A549 (cell line): ENCODE measurements at regions not wholly inside any gene's neighbourhood (a gene's known extent, or its start where the extent isn't known, plus 50 kb on each side); places are given as distances from the start of the nearest gene placed in this dataset.

Experiments
- ATAC-seq, 2 experiments: fragments of 200-7000 bp in 1 of 2; fragments of >200 bp in 1 of 2; cut with Nextera tagmentation in 1 of 2; cut with Tn5 transposase in 1 of 2; 3 replicates each; pipeline versions ENCODE4 v1.8.0 to v1.9.1; 2018 to 2020; ENCODE audit warnings: mild to moderate bottlenecking in 1 of 2, moderate library complexity in 1 of 2
- CTCF ChIA-PET: fragments of 300-600 bp; sonication (Branson Sonifier 250); formaldehyde crosslinking; extraction: SDS; loops from one replicate; lab custom pipeline; 2021; ENCODE audit warnings: antibody characterized with exemption, inconsistent platforms; lab: Yijun Ruan, JAX
- POLR2A ChIA-PET: fragments of 350-600 bp; formaldehyde crosslinking; extraction: SDS; loops from one replicate; lab custom pipeline; 2021; ENCODE audit warnings: antibody characterized with exemption, inconsistent platforms; lab: Yijun Ruan, JAX
- DNase-seq, 2 experiments: peaks; one replicate each; pipeline versions ENCODE4 v3.0.0 to v3.0.0-alpha.2; 2011 to 2016; ENCODE audit warnings: low read depth in 1 of 2, low spot score in 1 of 2
- FAIRE-seq: peaks from 2 replicates; lab custom pipeline; 2011; peaks lifted over from hg19 to GRCh38; lab: Jason Lieb, UNC
- H3K27ac ChIP-seq, 2 experiments: fragments of >200 bp; sonication (Bioruptor Twin); formaldehyde crosslinking; 3 replicates each; pipeline ENCODE4 v1.5.1; 2016 to 2017
- H3K4me1 ChIP-seq: fragments of >200 bp; sonication (Bioruptor Twin); formaldehyde crosslinking; 3 replicates; pipeline ENCODE4 v1.6.1; 2016
- H3K4me2 ChIP-seq: fragments of >200 bp; sonication (Bioruptor Twin); formaldehyde crosslinking; 3 replicates; pipeline ENCODE4 v1.6.1; 2016
- H3K4me3 ChIP-seq: fragments of >200 bp; sonication (Bioruptor Twin); formaldehyde crosslinking; 3 replicates; pipeline ENCODE4 v1.5.1; 2016
- H3K9me3 ChIP-seq: fragments of >200 bp; sonication (Bioruptor Twin); formaldehyde crosslinking; 3 replicates; pipeline ENCODE4 v1.6.1; 2016
- CHD2 ChIP-seq: fragments of 150-350 bp; IDR thresholded peaks from 2 replicates; pipeline ENCODE4 v1.6.1; 2014; ENCODE audit warnings: low read length; ENCODE audit not compliant: partially characterized antibody
- CHD4 ChIP-seq: fragments of 200-600 bp; sonication (generic); IDR thresholded peaks from 2 replicates; pipeline ENCODE4 v1.6.1; 2016; ENCODE audit warnings: antibody characterized with exemption, mild to moderate bottlenecking, borderline replicate concordance
- EHF ChIP-seq: fragments of 250-450 bp; sonication (Bioruptor Pico); IDR thresholded peaks from 2 replicates; pipeline ENCODE4 v1.5.0; 2020; ENCODE audit warnings: mild to moderate bottlenecking
- EHMT2 ChIP-seq: fragments of 200-600 bp; sonication (generic); IDR thresholded peaks from 2 replicates; pipeline ENCODE4 v1.6.1; 2016; ENCODE audit warnings: antibody characterized with exemption, low read depth, mild to moderate bottlenecking, moderate library complexity
- EP300 ChIP-seq, 2 experiments: fragments of >200 bp; sonication (Bioruptor Twin); formaldehyde crosslinking; IDR thresholded peaks; 2 replicates in 1 of 2; 3 replicates in 1 of 2; pipeline ENCODE4 v1.6.1; 2016 to 2017
- ESRRA ChIP-seq: fragments of 150-350 bp; IDR thresholded peaks from 2 replicates; pipeline ENCODE4 v1.6.1; 2014; ENCODE audit warnings: mild to moderate bottlenecking, low read length, borderline replicate concordance
- FOSB ChIP-seq: fragments of 250-450 bp; sonication (Bioruptor Pico); IDR thresholded peaks from 2 replicates; pipeline ENCODE4 v1.5.0; 2020; ENCODE audit warnings: mild to moderate bottlenecking, moderate library complexity
- FOSL2 ChIP-seq, 2 experiments: fragments of 450-650 bp in 1 of 2; fragments of >200 bp in 1 of 2; sonication (Bioruptor Twin) in 1 of 2; formaldehyde crosslinking; IDR thresholded peaks; 2 replicates each; pipeline versions ENCODE4 v1.5.0 to v1.6.1; 2016 to 2020; ENCODE audit warnings: mild to moderate bottlenecking in 1 of 2, moderate library complexity in 1 of 2
- GATA3 ChIP-seq: IDR thresholded peaks from 2 replicates; pipeline ENCODE4 v1.6.1; 2012; ENCODE audit warnings: borderline replicate concordance
- HDAC2 ChIP-seq: fragments of 200-600 bp; sonication (generic); IDR thresholded peaks from 2 replicates; pipeline ENCODE4 v1.6.1; 2016
- HEYL ChIP-seq: fragments of 250-450 bp; sonication (Bioruptor Pico); IDR thresholded peaks from 2 replicates; pipeline ENCODE4 v1.8.0; 2021; ENCODE audit warnings: mild to moderate bottlenecking, moderate library complexity
- HOXA7 ChIP-seq: fragments of 250-450 bp; sonication (Bioruptor Pico); IDR thresholded peaks from 2 replicates; pipeline ENCODE4 v1.5.0; 2020; ENCODE audit warnings: mild to moderate bottlenecking, moderate library complexity
- HOXB5 ChIP-seq: fragments of 250-450 bp; sonication (Bioruptor Pico); IDR thresholded peaks from 2 replicates; pipeline ENCODE4 v1.5.0; 2020; ENCODE audit warnings: mild to moderate bottlenecking, moderate library complexity
- JUN ChIP-seq, 2 experiments: fragments of >200 bp; sonication (Bioruptor Twin); formaldehyde crosslinking; IDR thresholded peaks; 2 replicates in 1 of 2; 3 replicates in 1 of 2; pipeline ENCODE4 v1.6.1; 2016 to 2017
- KDM1A ChIP-seq: fragments of 200-600 bp; sonication (generic); IDR thresholded peaks from 2 replicates; pipeline ENCODE4 v1.6.1; 2016; ENCODE audit warnings: low read depth, mild to moderate bottlenecking
- KDM5A ChIP-seq: fragments of 200-600 bp; sonication (generic); IDR thresholded peaks from 2 replicates; pipeline ENCODE4 v1.6.1; 2016; ENCODE audit warnings: antibody characterized with exemption, mild to moderate bottlenecking
- MAZ ChIP-seq: fragments of 150-350 bp; IDR thresholded peaks from 2 replicates; pipeline ENCODE4 v1.6.1; 2014; ENCODE audit warnings: antibody characterized with exemption, low read depth, low read length, borderline replicate concordance
- MYC ChIP-seq: IDR thresholded peaks from 2 replicates; pipeline ENCODE4 v1.6.1; 2012; ENCODE audit warnings: mild to moderate bottlenecking, inconsistent platforms, low read length, improper control_type of control experiment, borderline replicate concordance
- NPAS2 ChIP-seq: fragments of 250-450 bp; sonication (Bioruptor Pico); IDR thresholded peaks from 2 replicates; pipeline ENCODE4 v1.8.0; 2022; ENCODE audit warnings: mild to moderate bottlenecking, moderate library complexity, borderline replicate concordance
- PHF8 ChIP-seq: fragments of 200-600 bp; sonication (generic); IDR thresholded peaks from 2 replicates; pipeline ENCODE4 v1.6.1; 2016; ENCODE audit warnings: low read depth, mild to moderate bottlenecking, antibody characterized with exemption, moderate library complexity, borderline replicate concordance
- POLR2A ChIP-seq: IDR thresholded peaks from 2 replicates; pipeline ENCODE4 v1.6.1; 2012; ENCODE audit warnings: mild to moderate bottlenecking, low read length
- RARB ChIP-seq: fragments of 250-450 bp; sonication (Bioruptor Pico); IDR thresholded peaks from 2 replicates; pipeline ENCODE4 v1.8.0; 2021; ENCODE audit warnings: mild to moderate bottlenecking, moderate library complexity
- RCOR1 ChIP-seq: fragments of 150-350 bp; IDR thresholded peaks from 2 replicates; pipeline ENCODE4 v1.6.1; 2014; ENCODE audit warnings: antibody characterized with exemption, low read length, low read depth
- RNF2 ChIP-seq: fragments of 200-600 bp; sonication (generic); IDR thresholded peaks from 2 replicates; pipeline ENCODE4 v1.6.1; 2016; ENCODE audit warnings: low read depth, mild to moderate bottlenecking, antibody characterized with exemption, moderate library complexity, borderline replicate concordance
- SMC3 ChIP-seq: fragments of >200 bp; sonication (Bioruptor Twin); formaldehyde crosslinking; IDR thresholded peaks from 3 replicates; pipeline ENCODE4 v1.6.1; 2018; ENCODE audit warnings: inconsistent platforms
- SREBF2 ChIP-seq: fragments of 450-650 bp; IDR thresholded peaks from 2 replicates; pipeline ENCODE4 v1.6.1; 2014; ENCODE audit warnings: mild to moderate bottlenecking, moderate library complexity
- TFCP2L1 ChIP-seq: fragments of 250-450 bp; sonication (Bioruptor Pico); IDR thresholded peaks from 2 replicates; pipeline ENCODE4 v1.5.0; 2021; ENCODE audit warnings: mild to moderate bottlenecking
- ZC3H11A ChIP-seq: fragments of 450-650 bp; IDR thresholded peaks from 2 replicates; pipeline ENCODE4 v1.6.1; 2014; ENCODE audit warnings: antibody characterized with exemption, mild to moderate bottlenecking
- ZSCAN20 ChIP-seq: fragments of 250-450 bp; sonication (Bioruptor Pico); IDR thresholded peaks from 2 replicates; pipeline ENCODE4 v1.8.0; 2022; ENCODE audit warnings: mild to moderate bottlenecking, moderate library complexity
- WGBS: methylation state at CpG from one replicate; pipeline ENCODE4 v1.1.6; 2017; ENCODE audit errors: missing lambda C conversion rate; 5-methylcytosine and 5-hydroxymethylcytosine counted together
- TF ChIP-seq, protein P1 (sequence below): IDR thresholded peaks from 2 replicates; pipeline ENCODE4 v1.6.1; 2012; ENCODE audit warnings: low read depth, borderline replicate concordance
- TF ChIP-seq, protein P2 (sequence below): fragments of 150-350 bp; IDR thresholded peaks from 2 replicates; pipeline ENCODE4 v1.6.1; 2014; ENCODE audit warnings: low read depth, mild to moderate bottlenecking, low read length
- TF ChIP-seq, protein P3 (sequence below): fragments of 250-450 bp; sonication (Bioruptor Pico); IDR thresholded peaks from 2 replicates; pipeline ENCODE4 v1.5.0; 2020; ENCODE audit warnings: low read depth, mild to moderate bottlenecking, moderate library complexity
- TF ChIP-seq, protein P4 (sequence below): fragments of >200 bp; sonication (Bioruptor Twin); formaldehyde crosslinking; IDR thresholded peaks from 3 replicates; pipeline ENCODE4 v1.5.1; 2016

DNA sequence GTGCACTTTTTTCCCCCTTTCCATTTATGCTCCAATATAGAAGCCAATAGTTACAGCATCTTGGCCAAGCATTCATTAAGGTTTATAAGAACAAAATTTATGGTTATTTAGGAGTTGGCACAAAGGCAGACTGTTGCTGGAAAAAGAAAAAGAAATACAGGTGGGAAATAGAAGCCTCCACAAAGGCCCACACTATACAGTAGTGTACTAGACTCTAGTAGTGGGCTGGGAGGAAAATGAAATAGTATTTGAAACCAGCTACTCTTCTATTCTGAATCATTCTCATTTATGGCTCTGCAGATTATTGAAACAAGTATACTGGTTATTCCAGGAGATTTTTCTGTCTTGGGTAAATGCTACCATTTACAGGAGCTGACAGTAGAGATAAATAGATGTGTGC, 80.9 kb upstream of the CDK6 start (continued):
- TF ChIP-seq RNF2: no peak
- no peak for TF ChIP-seq HOXA7 (CRISPR knock-in tag)

DNA sequence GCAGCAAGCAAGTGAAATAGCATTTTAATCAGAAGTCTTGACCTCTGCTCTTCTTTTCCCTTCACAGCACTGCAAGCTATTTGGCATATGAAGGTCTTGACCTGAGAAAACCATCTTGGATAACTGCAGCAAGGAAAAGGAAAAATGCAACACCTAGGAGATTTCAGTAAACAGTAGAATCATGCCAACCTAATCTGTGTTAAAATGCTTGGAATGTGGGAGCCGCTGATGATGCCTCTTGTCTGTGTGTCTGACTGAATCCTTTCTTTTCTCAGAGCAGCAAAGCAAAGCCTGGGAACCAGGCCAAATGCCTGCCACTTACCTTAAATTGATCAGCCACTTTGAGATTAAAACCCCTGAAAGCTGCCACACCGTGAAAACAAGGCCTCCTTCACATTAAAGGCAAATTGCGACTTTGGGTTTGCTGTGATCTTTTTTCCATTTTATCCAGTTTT, 80.4 kb upstream of the CDK6 start:
- FAIRE-seq (no peak), ATAC-seq (peak; percentile 51 to 73; a peak in 5 of 6 replicates), DNase-seq (peak in 1 of 2 experiments; percentile 49)
- Histone ChIP-seq H3K4me3 (no peak overlapping the region), H3K9me3 (no peaks in the 10 kb centered on the region), H3K4me2 (peak overlapping the region; percentile 9; the same call in 2 of the 3 replicates), H3K27ac (no peak overlapping the region), H3K4me1 (no peaks in the 10 kb centered on the region; the same call in 2 of the 3 replicates)
- ChIA-PET CTCF (no interaction called here), POLR2A (no interaction called here)
- 29% methylated on average over 3 of the region's 3 CpGs for WGBS
- no peak for TF ChIP-seq CHD4
- TF ChIP-seq ZSCAN20 (CRISPR knock-in tag): no peak
- TF ChIP-seq FOSB (CRISPR knock-in tag): no peak
- TF ChIP-seq, protein P1, sequence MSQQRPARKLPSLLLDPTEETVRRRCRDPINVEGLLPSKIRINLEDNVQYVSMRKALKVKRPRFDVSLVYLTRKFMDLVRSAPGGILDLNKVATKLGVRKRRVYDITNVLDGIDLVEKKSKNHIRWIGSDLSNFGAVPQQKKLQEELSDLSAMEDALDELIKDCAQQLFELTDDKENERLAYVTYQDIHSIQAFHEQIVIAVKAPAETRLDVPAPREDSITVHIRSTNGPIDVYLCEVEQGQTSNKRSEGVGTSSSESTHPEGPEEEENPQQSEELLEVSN: no peak
- no peak for TF ChIP-seq KDM1A
- no peak for TF ChIP-seq EP300 (IDR thresholded peaks at IDR 0.05)
- no peak for TF ChIP-seq ESRRA
- no peak for TF ChIP-seq CHD2
- TF ChIP-seq PHF8: no peak
- no peak for TF ChIP-seq EHF
- TF ChIP-seq RNF2: no peak

DNA sequence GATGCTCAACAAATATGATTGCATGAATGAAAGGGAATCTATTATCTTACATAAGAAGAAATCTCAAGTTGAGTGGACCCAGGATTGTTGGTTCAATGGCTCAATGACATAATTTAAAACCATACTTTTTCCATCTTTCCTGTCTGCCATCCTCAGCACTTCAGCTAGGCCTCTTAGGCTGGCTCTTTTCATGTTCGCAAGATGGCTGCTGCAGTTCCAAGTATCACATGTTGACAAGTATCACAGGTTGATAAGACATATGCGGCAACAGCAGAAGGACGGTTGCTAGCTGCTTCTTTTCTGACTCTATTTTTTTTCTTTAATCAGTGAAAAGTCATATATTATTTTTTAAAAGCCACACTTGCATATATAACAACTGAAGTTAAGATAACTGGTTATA, 79.0 kb upstream of the CDK6 start:
- H3K4me3 ChIP-seq: no peak overlapping the region
- no peak for FAIRE-seq
- CTCF ChIA-PET: no interaction called here

DNA sequence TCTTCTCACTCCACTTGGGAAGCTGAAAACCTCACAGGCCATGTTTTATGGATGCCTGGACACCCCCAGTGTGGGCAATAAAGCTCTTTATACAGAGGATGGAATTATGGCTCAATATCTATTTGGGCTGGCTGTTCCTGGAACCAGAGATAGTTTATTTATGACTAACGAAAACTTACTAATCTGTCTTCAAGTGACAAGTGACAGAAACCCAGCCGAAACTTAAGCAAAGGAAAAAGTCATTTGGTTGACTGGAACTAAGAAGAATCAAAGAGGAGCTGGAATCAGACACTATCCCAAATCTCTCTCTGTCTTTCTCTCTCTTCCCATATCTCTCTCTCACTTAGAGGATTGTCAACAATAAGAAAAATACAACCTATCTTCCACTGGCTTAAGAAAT, 78.3 kb upstream of the CDK6 start:
- no peak for FAIRE-seq
- 27% methylated on average over 2 of the region's 2 CpGs for WGBS
- no peak for TF ChIP-seq PHF8
- TF ChIP-seq, protein P2, sequence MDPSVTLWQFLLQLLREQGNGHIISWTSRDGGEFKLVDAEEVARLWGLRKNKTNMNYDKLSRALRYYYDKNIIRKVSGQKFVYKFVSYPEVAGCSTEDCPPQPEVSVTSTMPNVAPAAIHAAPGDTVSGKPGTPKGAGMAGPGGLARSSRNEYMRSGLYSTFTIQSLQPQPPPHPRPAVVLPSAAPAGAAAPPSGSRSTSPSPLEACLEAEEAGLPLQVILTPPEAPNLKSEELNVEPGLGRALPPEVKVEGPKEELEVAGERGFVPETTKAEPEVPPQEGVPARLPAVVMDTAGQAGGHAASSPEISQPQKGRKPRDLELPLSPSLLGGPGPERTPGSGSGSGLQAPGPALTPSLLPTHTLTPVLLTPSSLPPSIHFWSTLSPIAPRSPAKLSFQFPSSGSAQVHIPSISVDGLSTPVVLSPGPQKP: no peak
- TF ChIP-seq JUN (IDR thresholded peaks at IDR 0.05): no peak
- no peak for TF ChIP-seq EHF
- no peak for TF ChIP-seq POLR2A
- no peak for TF ChIP-seq SREBF2
- no peak for TF ChIP-seq RCOR1
- no peak for TF ChIP-seq MAZ
- no peak for TF ChIP-seq HEYL
- TF ChIP-seq, protein P3, sequence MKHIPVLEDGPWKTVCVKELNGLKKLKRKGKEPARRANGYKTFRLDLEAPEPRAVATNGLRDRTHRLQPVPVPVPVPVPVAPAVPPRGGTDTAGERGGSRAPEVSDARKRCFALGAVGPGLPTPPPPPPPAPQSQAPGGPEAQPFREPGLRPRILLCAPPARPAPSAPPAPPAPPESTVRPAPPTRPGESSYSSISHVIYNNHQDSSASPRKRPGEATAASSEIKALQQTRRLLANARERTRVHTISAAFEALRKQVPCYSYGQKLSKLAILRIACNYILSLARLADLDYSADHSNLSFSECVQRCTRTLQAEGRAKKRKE (CRISPR knock-in tag): no peak
- TF ChIP-seq EHMT2: no peak
- TF ChIP-seq TFCP2L1 (CRISPR knock-in tag): no peak
- no peak for TF ChIP-seq FOSL2 (IDR thresholded peaks at IDR 0.05)
- no peak for TF ChIP-seq FOSL2 (CRISPR knock-in tag; IDR thresholded peaks at IDR 0.05)

More for the DNA sequence above, 79.0 kb upstream of the CDK6 start:
- no peak for TF ChIP-seq CHD2
- no peak for TF ChIP-seq EP300 (IDR thresholded peaks at IDR 0.05)
- TF ChIP-seq JUN (IDR thresholded peaks at IDR 0.05): no peak
- TF ChIP-seq SMC3: no peak
- TF ChIP-seq MYC: no peak
- no peak for TF ChIP-seq ZC3H11A
- no peak for TF ChIP-seq RARB (CRISPR knock-in tag)
- no peak for TF ChIP-seq HOXB5 (CRISPR knock-in tag)
- TF ChIP-seq HDAC2: no peak
- no peak for TF ChIP-seq ZSCAN20 (CRISPR knock-in tag)
- no peak for TF ChIP-seq NPAS2
- no peak for TF ChIP-seq RNF2
- TF ChIP-seq, protein P4, sequence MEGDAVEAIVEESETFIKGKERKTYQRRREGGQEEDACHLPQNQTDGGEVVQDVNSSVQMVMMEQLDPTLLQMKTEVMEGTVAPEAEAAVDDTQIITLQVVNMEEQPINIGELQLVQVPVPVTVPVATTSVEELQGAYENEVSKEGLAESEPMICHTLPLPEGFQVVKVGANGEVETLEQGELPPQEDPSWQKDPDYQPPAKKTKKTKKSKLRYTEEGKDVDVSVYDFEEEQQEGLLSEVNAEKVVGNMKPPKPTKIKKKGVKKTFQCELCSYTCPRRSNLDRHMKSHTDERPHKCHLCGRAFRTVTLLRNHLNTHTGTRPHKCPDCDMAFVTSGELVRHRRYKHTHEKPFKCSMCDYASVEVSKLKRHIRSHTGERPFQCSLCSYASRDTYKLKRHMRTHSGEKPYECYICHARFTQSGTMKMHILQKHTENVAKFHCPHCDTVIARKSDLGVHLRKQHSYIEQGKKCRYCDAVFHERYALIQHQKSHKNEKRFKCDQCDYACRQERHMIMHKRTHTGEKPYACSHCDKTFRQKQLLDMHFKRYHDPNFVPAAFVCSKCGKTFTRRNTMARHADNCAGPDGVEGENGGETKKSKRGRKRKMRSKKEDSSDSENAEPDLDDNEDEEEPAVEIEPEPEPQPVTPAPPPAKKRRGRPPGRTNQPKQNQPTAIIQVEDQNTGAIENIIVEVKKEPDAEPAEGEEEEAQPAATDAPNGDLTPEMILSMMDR: no peak
- no peak for TF ChIP-seq SREBF2
- TF ChIP-seq KDM5A: no peak
- no peak for TF ChIP-seq GATA3
- H3K9me3 ChIP-seq: no peaks in the 10 kb centered on the region
- no peaks in the 10 kb centered on the region; the same call in 2 of the 3 replicates for H3K4me1 ChIP-seq
- WGBS: 90% methylated on average over 3 of the region's 3 CpGs
- H3K27ac ChIP-seq: no peak overlapping the region
- ATAC-seq (no peak), DNase-seq (no peak)
- POLR2A ChIA-PET: no interaction called here
- no peak overlapping the region for H3K4me2 ChIP-seq

More for the DNA sequence above, 78.3 kb upstream of the CDK6 start:
- no peak overlapping the region for H3K27ac ChIP-seq
- no peaks in the 10 kb centered on the region; the same call in 2 of the 3 replicates for H3K4me1 ChIP-seq
- no peak overlapping the region for H3K4me2 ChIP-seq
- ChIA-PET POLR2A (no interaction called here), CTCF (interaction anchor here (0.8 kb wide), 1 partner anchor 82 kb away, joined by 3 read pairs; no protein-coding TSS in a partner anchor)
- ATAC-seq: no peak
- H3K4me3 ChIP-seq: no peak overlapping the region
- H3K9me3 ChIP-seq: no peaks in the 10 kb centered on the region
- DNase-seq: no peak
